PFSK-1 (cell line): ENCODE measurements at regions not wholly inside any gene's neighbourhood (a gene's known extent, or its start where the extent isn't known, plus 50 kb on each side); places are given as distances from the start of the nearest gene placed in this dataset.

Experiments used
- FOXP2 ChIP-seq: optimal IDR thresholded peaks from 2 replicates; pipeline ENCODE3; 2011; ENCODE audit warnings: borderline replicate concordance, control low read depth, inconsistent platforms; ENCODE audit not compliant: insufficient read depth; ENCODE audit errors: extremely low read length, extremely low read depth
- POLR2AphosphoS5 ChIP-seq: IDR thresholded peaks from 2 replicates; pipeline ENCODE4 v1.6.1; 2012; ENCODE audit warnings: low read depth, mild to moderate bottlenecking, control low read depth, low read length, moderate library complexity
- SIN3A ChIP-seq: IDR thresholded peaks from 2 replicates; pipeline ENCODE4 v1.6.1; 2012; ENCODE audit warnings: mild to moderate bottlenecking, low read length, moderate library complexity, borderline replicate concordance; ENCODE audit not compliant: insufficient read depth
- TAF1 ChIP-seq: IDR thresholded peaks from 2 replicates; pipeline ENCODE4 v1.6.1; 2012; ENCODE audit warnings: low read length, control low read depth, borderline replicate concordance; ENCODE audit not compliant: insufficient read depth
- TF ChIP-seq, protein P1 (sequence below), 2 experiments: IDR thresholded peaks; 2 replicates each; pipeline versions ENCODE4 v1.6.1 to v1.8.0; 2011 to 2012; ENCODE audit warnings: low read depth in 2 of 2, low read length in 2 of 2, control low read depth in 1 of 2, inconsistent platforms in 1 of 2, mild to moderate bottlenecking in 1 of 2, moderate library complexity in 1 of 2; ENCODE audit not compliant: insufficient read depth in 1 of 2

DNA sequence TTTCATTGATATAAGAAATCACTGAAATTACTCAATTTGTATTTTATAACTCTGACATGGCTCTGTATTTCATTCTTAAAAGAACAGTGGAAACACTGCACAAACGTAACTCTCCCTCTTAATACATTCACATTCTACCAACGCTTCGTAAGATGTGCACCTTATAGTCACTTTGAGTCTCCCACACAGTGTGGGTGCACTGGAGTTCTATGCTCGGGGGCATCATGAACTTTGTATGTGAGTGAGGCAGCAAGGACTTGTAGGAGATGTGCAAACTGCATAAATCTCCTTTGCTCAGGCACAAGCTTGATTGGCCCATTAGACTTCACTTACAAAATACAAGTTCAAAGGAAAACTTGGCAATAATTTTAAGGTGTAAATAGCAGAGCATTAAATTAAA is 2385.0 kb upstream of the TENM3 start:
- TF ChIP-seq TAF1, result no peak
- no peak for TF ChIP-seq POLR2AphosphoS5
- TF ChIP-seq, protein P1, sequence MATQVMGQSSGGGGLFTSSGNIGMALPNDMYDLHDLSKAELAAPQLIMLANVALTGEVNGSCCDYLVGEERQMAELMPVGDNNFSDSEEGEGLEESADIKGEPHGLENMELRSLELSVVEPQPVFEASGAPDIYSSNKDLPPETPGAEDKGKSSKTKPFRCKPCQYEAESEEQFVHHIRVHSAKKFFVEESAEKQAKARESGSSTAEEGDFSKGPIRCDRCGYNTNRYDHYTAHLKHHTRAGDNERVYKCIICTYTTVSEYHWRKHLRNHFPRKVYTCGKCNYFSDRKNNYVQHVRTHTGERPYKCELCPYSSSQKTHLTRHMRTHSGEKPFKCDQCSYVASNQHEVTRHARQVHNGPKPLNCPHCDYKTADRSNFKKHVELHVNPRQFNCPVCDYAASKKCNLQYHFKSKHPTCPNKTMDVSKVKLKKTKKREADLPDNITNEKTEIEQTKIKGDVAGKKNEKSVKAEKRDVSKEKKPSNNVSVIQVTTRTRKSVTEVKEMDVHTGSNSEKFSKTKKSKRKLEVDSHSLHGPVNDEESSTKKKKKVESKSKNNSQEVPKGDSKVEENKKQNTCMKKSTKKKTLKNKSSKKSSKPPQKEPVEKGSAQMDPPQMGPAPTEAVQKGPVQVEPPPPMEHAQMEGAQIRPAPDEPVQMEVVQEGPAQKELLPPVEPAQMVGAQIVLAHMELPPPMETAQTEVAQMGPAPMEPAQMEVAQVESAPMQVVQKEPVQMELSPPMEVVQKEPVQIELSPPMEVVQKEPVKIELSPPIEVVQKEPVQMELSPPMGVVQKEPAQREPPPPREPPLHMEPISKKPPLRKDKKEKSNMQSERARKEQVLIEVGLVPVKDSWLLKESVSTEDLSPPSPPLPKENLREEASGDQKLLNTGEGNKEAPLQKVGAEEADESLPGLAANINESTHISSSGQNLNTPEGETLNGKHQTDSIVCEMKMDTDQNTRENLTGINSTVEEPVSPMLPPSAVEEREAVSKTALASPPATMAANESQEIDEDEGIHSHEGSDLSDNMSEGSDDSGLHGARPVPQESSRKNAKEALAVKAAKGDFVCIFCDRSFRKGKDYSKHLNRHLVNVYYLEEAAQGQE (IDR thresholded peaks at IDR 0.05; ENCODE audit: insufficient read depth in 1 of 2, low read depth in 2 of 2, low read length in 2 of 2), result no peak
- no peak for TF ChIP-seq SIN3A
- no peak for TF ChIP-seq FOXP2

DNA sequence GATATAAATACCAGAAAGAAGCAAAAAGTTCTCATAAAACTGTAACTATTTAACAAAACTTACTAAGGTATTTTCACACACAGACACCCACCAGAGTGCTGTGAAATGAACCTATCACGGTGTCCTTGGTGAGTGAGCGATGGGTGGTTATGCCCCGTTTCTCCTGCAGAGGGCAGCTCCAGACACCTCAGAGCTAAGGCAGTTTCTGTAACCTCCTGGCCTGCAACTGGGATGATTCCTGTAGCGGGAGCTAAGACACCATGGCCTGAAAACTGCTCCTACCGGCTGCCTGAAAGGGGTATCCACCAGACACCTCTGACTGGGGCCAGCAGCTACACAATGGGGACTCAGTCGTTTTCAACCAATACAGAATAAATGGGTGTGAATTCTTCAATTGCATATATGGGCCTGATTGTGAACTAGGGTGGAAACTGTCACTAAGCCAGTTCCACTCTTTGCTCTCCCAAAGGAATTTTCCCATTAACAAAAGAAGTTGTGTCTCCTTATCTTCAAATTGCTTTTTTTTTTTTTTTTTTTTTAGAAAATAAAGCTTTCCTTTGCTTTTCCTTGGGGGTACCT is 2375.8 kb upstream of the TENM3 start:
- TF ChIP-seq FOXP2 (no peak), POLR2AphosphoS5 (no peak), TAF1 (no peak), SIN3A (no peak)
- TF ChIP-seq, protein P1 (IDR thresholded peaks at IDR 0.05; ENCODE audit: insufficient read depth in 1 of 2, low read depth in 2 of 2, low read length in 2 of 2), result no peak

DNA sequence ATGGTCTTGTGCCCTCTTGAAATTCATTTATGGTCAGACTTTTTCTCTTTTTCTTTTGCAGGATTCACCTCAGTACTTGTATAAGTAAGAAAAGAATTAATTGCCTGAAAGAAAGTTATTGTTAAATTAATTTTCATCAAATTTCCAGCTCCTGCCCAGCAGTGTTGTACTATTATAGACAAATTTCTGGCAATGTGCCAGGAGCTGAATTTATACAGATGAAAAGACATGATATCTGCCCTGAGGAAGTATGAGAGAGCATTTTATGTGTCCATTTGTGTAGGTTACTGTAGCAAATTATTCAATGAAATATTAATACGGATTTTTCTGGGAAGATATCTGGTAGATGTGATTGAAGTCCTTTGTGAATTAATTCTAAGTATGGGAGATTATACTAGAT is 2371.5 kb upstream of the TENM3 start:
- TF ChIP-seq FOXP2, result no peak
- TF ChIP-seq, protein P1 (IDR thresholded peaks at IDR 0.05; ENCODE audit: insufficient read depth in 1 of 2, low read depth in 2 of 2, low read length in 2 of 2), result no peak
- no peak for TF ChIP-seq TAF1
- TF ChIP-seq SIN3A, result no peak
- TF ChIP-seq POLR2AphosphoS5, result no peak

DNA sequence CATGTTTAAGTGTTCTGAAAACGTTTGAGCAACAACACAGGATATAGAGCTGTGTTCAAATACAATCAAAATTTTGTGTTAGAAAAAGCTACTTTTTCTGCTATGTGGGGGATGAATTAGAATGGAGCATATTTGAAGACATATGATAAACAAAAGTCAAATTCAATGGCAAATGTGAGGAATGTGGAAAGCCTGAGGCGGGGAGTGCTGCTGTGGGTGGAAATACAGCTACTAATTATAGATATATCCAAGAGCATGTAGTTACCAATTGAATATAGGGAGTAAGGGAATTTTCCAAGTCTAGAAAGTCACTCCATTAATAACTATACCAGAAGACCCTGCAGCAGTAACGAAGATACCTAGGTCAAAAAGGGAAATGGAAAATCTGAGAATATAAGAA is 2370.4 kb upstream of the TENM3 start:
- TF ChIP-seq POLR2AphosphoS5 (no peak), FOXP2 (no peak), SIN3A (no peak), TAF1 (no peak)

DNA sequence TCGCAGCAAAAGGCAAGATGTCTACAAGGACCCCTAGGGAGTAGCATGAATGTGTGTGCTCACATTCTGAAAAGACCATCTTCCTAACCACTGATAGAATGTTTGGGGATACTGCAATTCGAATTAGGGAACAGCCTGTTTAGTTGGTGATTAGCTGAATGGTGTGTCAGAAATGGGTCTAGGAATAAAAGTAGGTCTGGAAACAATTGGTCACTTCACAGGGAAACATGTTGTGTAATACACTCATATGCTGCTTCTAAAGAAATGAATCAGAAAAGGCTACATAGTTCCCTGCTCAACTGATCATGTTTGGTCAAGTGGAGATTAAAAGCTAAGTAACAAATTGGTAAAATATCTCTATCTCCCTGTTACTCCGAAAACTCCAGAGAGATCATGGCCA is 2362.4 kb upstream of the TENM3 start:
- TF ChIP-seq TAF1 (no peak), FOXP2 (no peak), POLR2AphosphoS5 (no peak), SIN3A (no peak)
- TF ChIP-seq, protein P1 (IDR thresholded peaks at IDR 0.05; ENCODE audit: insufficient read depth in 1 of 2, low read depth in 2 of 2, low read length in 2 of 2), result no peak
